ENCODE measurements at regions not wholly inside any gene's neighbourhood (a gene's known extent, or its start where the extent isn't known, plus 50 kb on each side); places are given as distances from the start of the nearest gene placed in this dataset.
"Not testable (repeated sequence)": the region's sequence is repeated elsewhere in the genome, so short reads cannot be mapped to it uniquely, and the experiment has no call there.

DNA sequence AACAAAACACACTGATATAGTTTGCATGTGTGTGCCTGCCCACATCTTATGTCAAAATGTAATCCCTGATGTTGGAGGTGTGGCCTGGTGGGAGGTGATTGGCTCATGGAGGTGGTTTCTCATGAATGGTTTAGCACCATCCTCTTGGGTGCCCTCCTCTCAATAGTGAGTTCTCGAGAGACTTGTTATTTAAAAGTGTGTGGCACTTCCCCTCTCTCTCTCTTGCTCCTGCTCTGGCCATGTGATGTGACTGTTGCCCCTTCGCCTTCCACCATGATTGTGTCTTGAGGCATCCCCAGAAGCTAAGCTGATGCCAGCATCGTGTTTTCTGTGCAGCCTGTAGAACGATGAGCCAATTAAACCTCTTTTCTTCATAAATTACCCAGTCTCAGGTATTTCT, 454.1 kb upstream of the DCN start:
- WGBS: 89% methylated on average over 4 of the region's 4 CpGs
- H3K4me1 ChIP-seq (ENCODE audit: control insufficient read depth, insufficient read depth, low read length): no peaks in the 10 kb centered on the region
- no peak for DNase-seq
- no peaks in the 10 kb centered on the region for H3K27me3 ChIP-seq (ENCODE audit: control insufficient read depth, insufficient read depth)
- H3K27ac ChIP-seq (ENCODE audit: low read length): no peak overlapping the region
- no peak for ATAC-seq
- no peak overlapping the region for H3K4me3 ChIP-seq (ENCODE audit: low read length)
- intact Hi-C loops (cut with DNase I): no loop called here
- H3K9me3 ChIP-seq (ENCODE audit: control insufficient read depth, low read length): no peaks in the 10 kb centered on the region

DNA sequence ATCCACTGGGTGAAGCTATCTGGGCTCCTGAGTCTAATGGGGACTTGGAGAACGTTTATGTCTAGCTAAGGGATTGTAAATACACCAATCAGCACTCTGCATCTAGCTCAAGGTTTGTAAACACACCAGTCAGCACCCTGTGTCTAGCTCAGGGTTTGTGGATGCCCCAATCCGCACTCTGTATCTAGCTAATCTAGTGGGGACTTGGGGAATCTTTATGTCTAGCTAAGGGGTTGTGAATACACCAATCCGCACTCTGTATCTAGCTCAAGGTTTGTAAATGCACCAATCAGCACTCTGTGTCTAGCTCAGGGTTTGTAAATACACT, 451.7 kb upstream of the DCN start:
- H3K4me3 ChIP-seq (ENCODE audit: low read length); H3K27ac ChIP-seq (ENCODE audit: low read length); H3K27me3 ChIP-seq (ENCODE audit: control insufficient read depth, insufficient read depth); DNase-seq; ATAC-seq; H3K4me1 ChIP-seq (ENCODE audit: control insufficient read depth, insufficient read depth, low read length); H3K9me3 ChIP-seq (ENCODE audit: control insufficient read depth, low read length); intact Hi-C loops (cut with DNase I): not testable (repeated sequence)
- 92% methylated on average over 3 of the region's 3 CpGs for WGBS

GRCh38 chr12:91633734-91634357, 451.2 kb upstream of the DCN start:
- DNase-seq (peak in 2 of 3 donors; percentile 53), ATAC-seq (no peak)
- Histone ChIP-seq H3K4me3 (ENCODE audit: low read length) (no peak overlapping the region), H3K27me3 (ENCODE audit: control insufficient read depth, insufficient read depth) (no peaks in the 10 kb centered on the region), H3K27ac (ENCODE audit: low read length) (no peak overlapping the region), H3K4me1 (ENCODE audit: control insufficient read depth, insufficient read depth, low read length) (no peaks in the 10 kb centered on the region), H3K9me3 (ENCODE audit: control insufficient read depth, low read length) (no peaks in the 10 kb centered on the region)
- 97% methylated on average over 47 of the region's 47 CpGs for WGBS
- intact Hi-C loops (cut with DNase I): no loop called here

- Histone ChIP-seq H3K27ac (ENCODE audit: low read length) (no peak overlapping the region), H3K4me3 (ENCODE audit: low read length) (no peak overlapping the region), H3K4me1 (ENCODE audit: control insufficient read depth, insufficient read depth, low read length) (no peaks in the 10 kb centered on the region), H3K9me3 (ENCODE audit: control insufficient read depth, low read length) (no peaks in the 10 kb centered on the region), H3K27me3 (ENCODE audit: control insufficient read depth, insufficient read depth) (no peaks in the 10 kb centered on the region)
- no peak for ATAC-seq
- 90% methylated on average over 3 of the region's 3 CpGs for WGBS
- intact Hi-C loops (cut with DNase I): no loop called here
- no peak for DNase-seq
Measured at GRCh38 chr12:91633206-91633605, 450.6 kb upstream of the DCN start.

DNA sequence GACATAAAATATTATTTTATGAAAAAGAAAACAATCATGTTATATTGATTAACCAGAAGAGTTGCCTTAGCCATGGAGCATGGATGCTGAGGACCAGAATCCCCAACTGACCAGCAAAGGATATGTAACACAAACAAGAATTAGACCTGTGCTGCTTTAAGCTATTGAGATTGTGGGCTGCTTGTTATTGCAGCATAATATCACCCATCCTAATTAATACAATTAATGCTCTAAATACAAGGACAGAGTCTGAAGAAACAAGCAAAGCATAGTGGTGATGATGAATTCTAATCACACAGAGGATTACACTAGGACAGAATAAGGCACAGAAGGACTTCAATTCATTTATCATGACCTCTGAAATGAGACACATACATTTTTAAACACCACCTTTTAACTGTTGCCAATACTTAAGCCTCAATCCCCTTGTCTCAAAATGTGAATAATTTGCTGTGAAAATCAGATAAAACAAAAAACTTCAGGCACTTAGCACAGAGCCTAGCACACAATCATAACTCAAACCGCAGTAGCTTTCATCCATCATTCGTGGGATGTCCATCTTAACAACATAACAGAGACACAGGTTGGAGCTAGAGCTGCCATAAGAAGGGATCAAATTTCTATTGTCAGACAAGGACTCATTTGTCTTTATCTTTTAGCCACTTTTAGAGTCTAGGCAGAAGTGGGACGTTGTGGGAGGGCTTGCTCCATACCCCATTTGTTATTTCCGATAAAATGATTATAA, 449.6 kb upstream of the DCN start:
- no peaks in the 10 kb centered on the region for H3K4me1 ChIP-seq (ENCODE audit: control insufficient read depth, insufficient read depth, low read length)
- no peak overlapping the region for H3K27ac ChIP-seq (ENCODE audit: low read length)
- DNase-seq (no peak), ATAC-seq (no peak)
- no peaks in the 10 kb centered on the region for H3K27me3 ChIP-seq (ENCODE audit: control insufficient read depth, insufficient read depth)
- WGBS: 84% methylated on average over 4 of the region's 4 CpGs
- no peak overlapping the region for H3K4me3 ChIP-seq (ENCODE audit: low read length)
- intact Hi-C loops (cut with DNase I): no loop called here
- H3K9me3 ChIP-seq (ENCODE audit: control insufficient read depth, low read length): no peaks in the 10 kb centered on the region

GRCh38 chr12:91630596-91631293, 448.1 kb upstream of the DCN start:
- H3K9me3 ChIP-seq (ENCODE audit: control insufficient read depth, low read length): no peaks in the 10 kb centered on the region
- intact Hi-C loops (cut with DNase I): no loop called here
- H3K27ac ChIP-seq (ENCODE audit: low read length): no peak overlapping the region
- H3K4me1 ChIP-seq (ENCODE audit: control insufficient read depth, insufficient read depth, low read length): no peaks in the 10 kb centered on the region
- WGBS: 72% methylated on average over 3 of the region's 3 CpGs
- DNase-seq (no peak), ATAC-seq (no peak)
- H3K27me3 ChIP-seq (ENCODE audit: control insufficient read depth, insufficient read depth): no peaks in the 10 kb centered on the region
- H3K4me3 ChIP-seq (ENCODE audit: low read length): no peak overlapping the region

DNA sequence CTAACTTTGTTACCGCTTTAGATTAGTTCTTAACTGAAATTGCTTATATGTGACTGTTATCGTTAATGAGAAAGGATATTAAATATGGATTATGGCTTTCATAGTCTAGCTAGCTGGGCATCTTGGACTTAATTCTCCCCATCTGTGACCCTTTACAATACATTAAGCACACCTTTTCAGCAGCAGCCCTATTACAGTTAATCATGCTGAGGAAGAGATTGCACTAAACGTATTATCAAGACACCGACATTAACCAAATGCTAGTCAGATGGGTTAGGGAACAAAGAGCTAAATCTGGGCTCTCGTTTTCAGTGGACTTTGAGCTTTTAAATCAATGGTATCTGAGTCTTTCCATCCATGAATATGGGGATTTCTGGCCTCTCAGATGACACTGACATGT, 447.5 kb upstream of the DCN start:
- ATAC-seq: no peak

DNA sequence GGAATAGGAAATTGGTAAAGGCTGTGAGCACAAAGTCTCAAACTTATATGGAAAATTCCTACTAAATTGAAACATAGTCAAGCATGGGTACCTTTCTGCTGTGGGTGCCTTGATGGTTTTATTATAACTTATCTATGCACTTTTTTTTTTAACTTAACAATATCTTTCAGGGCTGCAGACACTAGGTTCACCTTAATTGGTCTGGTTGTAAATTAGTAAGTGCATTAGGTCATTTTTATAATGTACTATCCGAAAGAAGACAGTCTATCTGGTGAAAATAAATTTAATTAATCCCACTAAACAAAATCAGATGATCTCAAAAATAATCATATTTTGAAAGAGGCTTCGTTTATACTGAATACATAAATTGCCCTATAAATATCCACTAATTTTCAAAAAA, 446.8 kb upstream of the DCN start:
- intact Hi-C loops (cut with DNase I): no loop called here

More for the DNA sequence above, 447.5 kb upstream of the DCN start:
- intact Hi-C loops (cut with DNase I): no loop called here
- Histone ChIP-seq H3K4me3 (ENCODE audit: low read length) (no peak overlapping the region), H3K9me3 (ENCODE audit: control insufficient read depth, low read length) (no peaks in the 10 kb centered on the region), H3K27me3 (ENCODE audit: control insufficient read depth, insufficient read depth) (no peaks in the 10 kb centered on the region), H3K4me1 (ENCODE audit: control insufficient read depth, insufficient read depth, low read length) (no peaks in the 10 kb centered on the region), H3K27ac (ENCODE audit: low read length) (no peak overlapping the region)
- WGBS: 84% methylated on average over 5 of the region's 5 CpGs
- DNase-seq: no peak

DNA sequence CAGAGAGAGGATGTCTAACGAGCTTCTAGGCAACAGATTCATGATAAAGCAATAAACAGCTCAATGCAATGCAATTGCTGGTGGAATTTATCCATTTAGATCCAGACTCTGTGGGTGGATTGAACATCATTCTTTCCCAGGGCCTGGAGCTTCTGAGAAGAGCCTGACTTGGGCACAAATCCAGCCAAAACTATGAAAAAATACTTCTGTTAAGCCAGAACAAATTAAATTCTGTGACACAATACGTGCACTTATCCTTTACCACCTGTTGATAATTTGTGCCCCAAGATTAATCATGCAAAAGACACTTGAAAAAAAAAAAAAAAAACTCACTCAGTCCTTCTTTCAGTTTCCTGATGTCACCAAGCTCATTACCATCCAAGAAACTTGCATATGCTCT, 446.0 kb upstream of the DCN start:
- H3K4me3 ChIP-seq (ENCODE audit: low read length): no peak overlapping the region
- no peaks in the 10 kb centered on the region for H3K4me1 ChIP-seq (ENCODE audit: control insufficient read depth, insufficient read depth, low read length)
- H3K27ac ChIP-seq (ENCODE audit: low read length): no peak overlapping the region
- DNase-seq (no peak), ATAC-seq (no peak)
- intact Hi-C loops (cut with DNase I): no loop called here
- no peaks in the 10 kb centered on the region for H3K27me3 ChIP-seq (ENCODE audit: control insufficient read depth, insufficient read depth)
- H3K9me3 ChIP-seq (ENCODE audit: control insufficient read depth, low read length): no peaks in the 10 kb centered on the region
- 56% methylated on average over 2 of the region's 2 CpGs for WGBS

More for the DNA sequence above, 446.8 kb upstream of the DCN start:
- Histone ChIP-seq H3K4me3 (ENCODE audit: low read length) (no peak overlapping the region), H3K27me3 (ENCODE audit: control insufficient read depth, insufficient read depth) (no peaks in the 10 kb centered on the region), H3K4me1 (ENCODE audit: control insufficient read depth, insufficient read depth, low read length) (no peaks in the 10 kb centered on the region), H3K27ac (ENCODE audit: low read length) (no peak overlapping the region), H3K9me3 (ENCODE audit: control insufficient read depth, low read length) (no peaks in the 10 kb centered on the region)
- ATAC-seq (no peak), DNase-seq (no peak)
- 90% methylated on average over 2 of the region's 2 CpGs for WGBS

DNA sequence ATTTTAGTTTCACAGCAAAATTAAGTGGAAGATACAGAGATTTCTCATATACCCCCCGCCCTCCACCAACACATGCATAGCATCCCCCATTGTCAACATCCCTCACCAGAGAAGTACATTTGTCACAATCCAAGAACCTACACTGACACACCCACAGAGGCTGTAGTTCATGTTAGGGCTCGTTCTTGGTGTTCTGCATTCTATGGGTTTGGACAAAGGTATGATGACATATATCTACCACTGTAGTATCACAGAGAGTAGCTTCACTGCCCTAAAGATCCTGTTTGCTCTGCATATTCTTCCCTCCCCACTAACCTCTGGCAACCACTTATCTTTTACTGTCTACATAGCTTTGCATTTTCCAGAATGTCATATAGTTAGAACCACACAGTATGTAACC, 444.6 kb upstream of the DCN start:
- no peak overlapping the region for H3K4me3 ChIP-seq (ENCODE audit: low read length)
- ATAC-seq (no peak), DNase-seq (no peak)
- intact Hi-C loops (cut with DNase I): no loop called here
- no peaks in the 10 kb centered on the region for H3K4me1 ChIP-seq (ENCODE audit: control insufficient read depth, insufficient read depth, low read length)
- no peaks in the 10 kb centered on the region for H3K27me3 ChIP-seq (ENCODE audit: control insufficient read depth, insufficient read depth)
- no peak overlapping the region for H3K27ac ChIP-seq (ENCODE audit: low read length)
- H3K9me3 ChIP-seq (ENCODE audit: control insufficient read depth, low read length): no peaks in the 10 kb centered on the region
- WGBS: 94% methylated on average over 2 of the region's 2 CpGs

GRCh38 chr12:91622981-91623380, 440.4 kb upstream of the DCN start:
- H3K27me3 ChIP-seq (ENCODE audit: control insufficient read depth, insufficient read depth): no peaks in the 10 kb centered on the region
- H3K4me1 ChIP-seq (ENCODE audit: control insufficient read depth, insufficient read depth, low read length): no peaks in the 10 kb centered on the region
- WGBS: 53% methylated on average over 2 of the region's 2 CpGs
- no peak for ATAC-seq
- no peak overlapping the region for H3K27ac ChIP-seq (ENCODE audit: low read length)
- intact Hi-C loops (cut with DNase I): no loop called here
- H3K4me3 ChIP-seq (ENCODE audit: low read length): no peak overlapping the region
- DNase-seq: no peak
- H3K9me3 ChIP-seq (ENCODE audit: control insufficient read depth, low read length): no peaks in the 10 kb centered on the region
